Astrocyte of the cerebellum (primary cell): ENCODE measurements at regions not wholly inside any gene's neighbourhood (a gene's known extent, or its start where the extent isn't known, plus 50 kb on each side); places are given as distances from the start of the nearest gene placed in this dataset.

Source experiments
- DNase-seq: peaks from one replicate; pipeline ENCODE4 v3.0.0-alpha.2; 2011; ENCODE audit warnings: low read depth
- H3K4me3 ChIP-seq: 2 replicates; pipeline ENCODE4 v1.5.1; 2011; ENCODE audit warnings: mild to moderate bottlenecking, low read depth, low read length, moderate library complexity
- in situ Hi-C: cut with HindIII; loops from 2 replicates; pipeline ENCODE4 v1.10.0; 2017; ENCODE audit warnings: low sequenced_read_pairs
- TF ChIP-seq, protein P1 (sequence below): IDR thresholded peaks from 2 replicates; pipeline ENCODE4 v1.5.1; 2012; ENCODE audit warnings: low read length, low read depth, moderate library complexity, mild to moderate bottlenecking; ENCODE audit errors: missing control alignments

DNA sequence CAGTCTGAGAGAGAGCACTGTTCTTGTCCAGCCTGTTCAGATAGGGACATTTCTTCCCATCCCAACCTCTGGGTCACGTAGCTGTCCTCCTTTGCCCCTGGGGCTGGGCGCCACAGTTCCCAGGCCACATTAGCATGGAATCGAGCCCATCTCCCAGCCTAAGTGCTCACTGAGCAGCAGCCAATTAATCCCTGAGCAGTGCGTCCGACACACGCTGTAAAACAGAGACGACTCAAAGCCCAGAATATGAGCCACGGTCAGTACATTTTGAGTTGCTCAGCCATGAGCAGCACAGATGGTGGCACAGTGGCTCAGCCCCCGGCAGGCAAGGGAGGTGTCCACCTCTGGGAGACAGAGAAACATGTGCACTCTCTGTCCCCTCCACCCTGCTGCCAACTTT, 267.4 kb downstream of the NPHP4 start:
- TF ChIP-seq, protein P1, sequence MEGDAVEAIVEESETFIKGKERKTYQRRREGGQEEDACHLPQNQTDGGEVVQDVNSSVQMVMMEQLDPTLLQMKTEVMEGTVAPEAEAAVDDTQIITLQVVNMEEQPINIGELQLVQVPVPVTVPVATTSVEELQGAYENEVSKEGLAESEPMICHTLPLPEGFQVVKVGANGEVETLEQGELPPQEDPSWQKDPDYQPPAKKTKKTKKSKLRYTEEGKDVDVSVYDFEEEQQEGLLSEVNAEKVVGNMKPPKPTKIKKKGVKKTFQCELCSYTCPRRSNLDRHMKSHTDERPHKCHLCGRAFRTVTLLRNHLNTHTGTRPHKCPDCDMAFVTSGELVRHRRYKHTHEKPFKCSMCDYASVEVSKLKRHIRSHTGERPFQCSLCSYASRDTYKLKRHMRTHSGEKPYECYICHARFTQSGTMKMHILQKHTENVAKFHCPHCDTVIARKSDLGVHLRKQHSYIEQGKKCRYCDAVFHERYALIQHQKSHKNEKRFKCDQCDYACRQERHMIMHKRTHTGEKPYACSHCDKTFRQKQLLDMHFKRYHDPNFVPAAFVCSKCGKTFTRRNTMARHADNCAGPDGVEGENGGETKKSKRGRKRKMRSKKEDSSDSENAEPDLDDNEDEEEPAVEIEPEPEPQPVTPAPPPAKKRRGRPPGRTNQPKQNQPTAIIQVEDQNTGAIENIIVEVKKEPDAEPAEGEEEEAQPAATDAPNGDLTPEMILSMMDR: no peak
- in situ Hi-C loops: no loop called here
- no peak for DNase-seq
- no peak overlapping the region for H3K4me3 ChIP-seq

DNA sequence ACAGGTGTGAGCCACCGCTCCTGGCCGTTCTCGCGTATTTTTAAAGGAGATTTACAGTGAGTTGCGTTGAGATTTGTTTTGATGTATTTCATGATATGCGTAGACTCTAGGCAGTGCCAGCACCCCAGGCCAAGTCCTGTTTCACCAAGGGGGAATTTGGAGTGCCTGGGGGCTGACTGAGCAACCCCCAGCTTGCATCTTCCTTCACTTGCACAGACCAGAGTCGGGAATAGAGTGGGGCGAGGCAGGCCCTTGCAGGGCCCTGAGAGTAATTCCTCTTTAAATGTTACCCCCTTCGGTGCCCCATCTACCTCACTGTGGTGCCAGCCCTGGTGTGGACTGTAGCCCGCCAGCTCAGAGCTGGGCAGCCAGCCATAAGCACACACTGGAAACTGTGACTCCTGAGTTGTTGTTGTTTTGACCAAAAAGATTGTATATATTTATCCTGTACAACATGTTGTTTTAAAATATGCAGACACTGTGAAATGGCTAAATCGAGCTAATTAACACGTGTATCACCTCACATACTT, 269.5 kb downstream of the NPHP4 start:
- in situ Hi-C loops: no loop called here
- TF ChIP-seq, protein P1: no peak
- H3K4me3 ChIP-seq: no peak overlapping the region
- no peak for DNase-seq

DNA sequence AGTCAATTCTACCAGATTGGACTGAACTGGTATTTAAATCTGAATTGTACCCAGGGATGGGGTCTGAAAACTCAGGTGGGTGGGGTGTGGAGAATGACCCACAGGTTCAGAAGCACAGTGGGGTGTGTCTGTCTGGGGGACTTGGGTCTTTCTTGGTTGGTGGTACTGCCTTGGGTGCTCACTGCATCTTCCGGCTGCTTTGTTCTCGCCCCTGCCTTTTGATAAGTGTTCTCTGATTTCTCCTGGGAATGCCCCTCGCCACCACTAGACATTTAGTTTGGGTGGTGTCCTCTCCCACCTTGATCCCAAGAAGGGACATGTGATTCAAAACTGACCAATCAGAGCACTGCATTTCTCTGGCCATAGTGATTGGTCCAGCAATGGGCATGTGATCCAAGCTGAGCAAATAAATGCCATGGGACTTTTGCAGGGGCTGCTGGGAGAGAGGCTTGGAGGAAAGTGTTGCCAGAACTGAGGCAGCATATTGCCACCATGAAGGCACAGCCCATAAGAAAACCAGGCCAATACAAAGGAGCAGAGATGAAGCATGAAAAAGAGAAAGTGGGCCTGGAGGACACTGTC, 270.5 kb downstream of the NPHP4 start:
- no peak overlapping the region for H3K4me3 ChIP-seq
- TF ChIP-seq, protein P1: no peak
- no peak for DNase-seq
- in situ Hi-C loops: no loop called here

DNA sequence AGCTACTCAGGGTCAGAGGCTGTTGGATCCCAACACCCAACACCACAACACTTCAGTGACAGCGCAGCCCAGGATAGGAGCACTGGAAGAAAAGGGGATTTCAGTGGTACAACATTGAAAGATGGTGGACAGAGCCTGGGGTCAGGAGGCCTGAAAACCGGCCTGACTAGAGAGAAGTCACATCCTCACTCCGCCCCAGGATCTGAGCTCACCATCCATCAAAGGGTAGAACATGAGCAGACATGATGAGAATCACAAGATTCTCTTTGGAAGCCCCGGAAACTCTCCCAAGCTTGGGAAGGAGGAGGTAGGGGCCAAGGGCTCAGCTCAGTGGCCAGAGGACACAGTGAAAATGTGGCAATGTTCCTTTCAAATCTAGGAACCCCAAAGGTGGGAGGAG, 271.3 kb downstream of the NPHP4 start:
- no peak for DNase-seq
- in situ Hi-C loops: no loop called here
- TF ChIP-seq, protein P1: no peak
- no peak overlapping the region for H3K4me3 ChIP-seq

DNA sequence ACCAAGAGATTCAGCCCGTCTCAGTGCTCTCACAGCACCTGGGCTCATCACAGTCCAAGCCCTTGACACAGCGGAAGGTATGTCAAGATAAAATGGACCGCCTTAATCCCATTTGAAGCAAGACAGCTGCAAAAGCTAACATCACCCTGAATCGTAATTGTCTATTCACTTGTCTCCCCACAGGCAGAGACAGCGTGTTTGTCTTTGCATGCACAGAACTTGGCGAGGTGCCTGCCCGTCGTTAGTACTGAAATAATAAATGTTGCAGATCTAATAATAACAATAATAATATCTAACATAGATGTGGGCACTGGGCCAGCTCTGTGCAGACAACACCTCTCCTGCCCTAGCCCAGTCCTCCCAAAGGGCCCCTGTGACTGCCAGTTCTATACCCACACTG, 271.7 kb downstream of the NPHP4 start:
- TF ChIP-seq, protein P1: no peak
- DNase-seq: no peak
- H3K4me3 ChIP-seq: no peak overlapping the region
- in situ Hi-C loops: no loop called here

DNA sequence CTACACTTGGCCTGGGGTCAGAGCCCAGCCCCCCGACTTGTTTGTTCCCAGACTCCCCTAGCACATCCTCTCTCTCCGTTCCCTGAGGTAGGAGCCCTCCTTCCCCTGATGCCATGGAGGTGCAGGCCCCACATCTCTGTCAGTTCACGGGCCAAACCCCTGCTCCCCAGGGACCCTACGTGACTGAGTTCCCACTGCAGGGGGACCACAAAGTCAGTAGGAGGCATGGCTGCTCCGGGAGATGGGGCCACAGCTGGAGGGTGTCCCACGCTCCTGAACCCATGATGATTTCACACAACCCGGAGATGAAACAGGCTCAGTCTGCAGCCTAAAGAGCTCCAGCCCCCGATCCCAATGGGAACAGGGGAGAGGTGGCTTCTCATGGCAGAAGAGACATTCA, 272.2 kb downstream of the NPHP4 start:
- TF ChIP-seq, protein P1: no peak
- in situ Hi-C loops: no loop called here
- no peak for DNase-seq
- H3K4me3 ChIP-seq: no peak overlapping the region
